Smooth muscle cell (in vitro differentiated cells): ENCODE measurements at regions not wholly inside any gene's neighbourhood (a gene's known extent, or its start where the extent isn't known, plus 50 kb on each side); places are given as distances from the start of the nearest gene placed in this dataset.

Source experiments
- DNase-seq: peaks from one replicate; lab custom pipeline; 2025; ENCODE audit not compliant: unreplicated experiment; lab: John Stamatoyannopoulos, UW
- H2AFZ ChIP-seq: fragments of 200-600 bp; sonication (generic); 2 replicates; pipeline ENCODE4 v1.6.0; 2016; ENCODE audit warnings: antibody characterized with exemption, low read depth, mild to moderate bottlenecking
- H3F3A ChIP-seq: fragments of 200-600 bp; sonication (generic); 2 replicates; pipeline ENCODE4 v1.6.0; 2017; ENCODE audit warnings: antibody characterized with exemption, low read depth
- H3K27ac ChIP-seq: fragments of 200-600 bp; sonication (generic); 2 replicates; pipeline ENCODE4 v1.5.1; 2016; ENCODE audit warnings: low read depth, mild to moderate bottlenecking
- H3K27me3 ChIP-seq: fragments of 200-600 bp; sonication (generic); 2 replicates; pipeline ENCODE4 v1.6.1; 2016; ENCODE audit warnings: low read depth, mild to moderate bottlenecking
- H3K36me3 ChIP-seq: fragments of 200-600 bp; sonication (generic); 2 replicates; pipeline ENCODE4 v1.5.1; 2016; ENCODE audit warnings: low read depth
- H3K4me1 ChIP-seq: fragments of 200-600 bp; sonication (generic); 2 replicates; pipeline ENCODE4 v1.5.1; 2016; ENCODE audit warnings: low read depth
- H3K4me2 ChIP-seq: fragments of 200-600 bp; sonication (generic); 2 replicates; pipeline ENCODE4 v1.6.0; 2016; ENCODE audit warnings: mild to moderate bottlenecking
- H3K4me3 ChIP-seq: fragments of 200-600 bp; sonication (generic); 2 replicates; pipeline ENCODE4 v1.5.1; 2016; ENCODE audit warnings: mild to moderate bottlenecking
- H3K79me2 ChIP-seq: fragments of 200-600 bp; sonication (generic); 2 replicates; pipeline ENCODE4 v1.6.0; 2016; ENCODE audit warnings: low read depth, mild to moderate bottlenecking
- H3K9ac ChIP-seq: fragments of 200-600 bp; sonication (generic); 2 replicates; pipeline ENCODE4 v1.6.0; 2016; ENCODE audit warnings: low read depth
- H3K9me3 ChIP-seq: fragments of 200-600 bp; sonication (generic); replicated peaks from 2 replicates; pipeline ENCODE4 v1.5.1; 2016; ENCODE audit warnings: low read depth
- H4K20me1 ChIP-seq: fragments of 200-600 bp; sonication (generic); 2 replicates; pipeline ENCODE4 v1.6.0; 2016; ENCODE audit warnings: low read depth
- WGBS: methylation state at CpG from one replicate; pipeline ENCODE4 v1.1.7; 2016; ENCODE audit warnings: low lambda C conversion rate; 5-methylcytosine and 5-hydroxymethylcytosine counted together
- TF ChIP-seq, protein P1 (sequence below): fragments of 200-600 bp; sonication (generic); IDR thresholded peaks from 2 replicates; pipeline ENCODE4 v1.5.1; 2017; ENCODE audit warnings: borderline replicate concordance, mild to moderate bottlenecking, antibody characterized with exemption; ENCODE audit not compliant: insufficient read depth, poor library complexity, severe bottlenecking

DNA sequence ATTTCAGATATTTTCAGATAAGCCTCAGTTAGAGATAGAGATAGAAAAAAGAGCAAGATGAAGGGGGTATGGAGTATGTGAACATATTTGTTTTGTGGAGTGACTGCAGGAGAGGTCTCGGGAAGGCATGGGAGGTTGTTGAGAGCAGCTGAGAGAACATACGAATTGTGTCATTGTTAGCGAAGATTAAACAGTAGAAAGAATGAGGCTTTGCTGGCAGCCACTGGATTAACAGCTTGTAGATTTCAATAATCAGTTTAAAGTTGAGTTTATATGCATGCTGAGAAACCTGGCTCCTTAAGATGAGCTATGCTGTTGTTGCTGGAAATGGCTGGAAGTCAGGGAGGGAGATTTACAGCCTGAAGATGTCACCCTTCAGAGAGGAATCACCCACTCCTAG is 100.9 kb upstream of the SORCS3 start:
- Histone ChIP-seq H3K27me3 (peaks cover 11% of the 10 kb centered on the region), H3K36me3 (no peaks in the 10 kb centered on the region), H3K4me1 (no peaks in the 10 kb centered on the region), H3K4me3 (no peak overlapping the region), H2AFZ (no peak overlapping the region), H3K4me2 (no peak overlapping the region), H3K9ac (no peak overlapping the region), H3K79me2 (no peaks in the 10 kb centered on the region), H3K27ac (no peak overlapping the region), H4K20me1 (no peaks in the 10 kb centered on the region), H3F3A (no peaks in the 10 kb centered on the region), H3K9me3 (no peaks in the 10 kb centered on the region)
- TF ChIP-seq, protein P1, sequence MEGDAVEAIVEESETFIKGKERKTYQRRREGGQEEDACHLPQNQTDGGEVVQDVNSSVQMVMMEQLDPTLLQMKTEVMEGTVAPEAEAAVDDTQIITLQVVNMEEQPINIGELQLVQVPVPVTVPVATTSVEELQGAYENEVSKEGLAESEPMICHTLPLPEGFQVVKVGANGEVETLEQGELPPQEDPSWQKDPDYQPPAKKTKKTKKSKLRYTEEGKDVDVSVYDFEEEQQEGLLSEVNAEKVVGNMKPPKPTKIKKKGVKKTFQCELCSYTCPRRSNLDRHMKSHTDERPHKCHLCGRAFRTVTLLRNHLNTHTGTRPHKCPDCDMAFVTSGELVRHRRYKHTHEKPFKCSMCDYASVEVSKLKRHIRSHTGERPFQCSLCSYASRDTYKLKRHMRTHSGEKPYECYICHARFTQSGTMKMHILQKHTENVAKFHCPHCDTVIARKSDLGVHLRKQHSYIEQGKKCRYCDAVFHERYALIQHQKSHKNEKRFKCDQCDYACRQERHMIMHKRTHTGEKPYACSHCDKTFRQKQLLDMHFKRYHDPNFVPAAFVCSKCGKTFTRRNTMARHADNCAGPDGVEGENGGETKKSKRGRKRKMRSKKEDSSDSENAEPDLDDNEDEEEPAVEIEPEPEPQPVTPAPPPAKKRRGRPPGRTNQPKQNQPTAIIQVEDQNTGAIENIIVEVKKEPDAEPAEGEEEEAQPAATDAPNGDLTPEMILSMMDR = no peak
- DNase-seq = no peak
- WGBS = 80% methylated on average over 3 of the region's 3 CpGs

GRCh38 chr10:104541820-104542219 is 99.3 kb upstream of the SORCS3 start:
- Histone ChIP-seq H3K27me3 (peaks cover 22% of the 10 kb centered on the region), H3K4me2 (no peak overlapping the region), H4K20me1 (no peaks in the 10 kb centered on the region), H3K27ac (no peak overlapping the region), H2AFZ (no peak overlapping the region), H3F3A (no peaks in the 10 kb centered on the region), H3K79me2 (no peaks in the 10 kb centered on the region), H3K9me3 (no peaks in the 10 kb centered on the region), H3K36me3 (no peaks in the 10 kb centered on the region), H3K4me1 (no peaks in the 10 kb centered on the region), H3K9ac (no peak overlapping the region), H3K4me3 (no peak overlapping the region)
- WGBS = 81% methylated on average over 4 of the region's 4 CpGs
- TF ChIP-seq, protein P1 = no peak
- no peak for DNase-seq

DNA sequence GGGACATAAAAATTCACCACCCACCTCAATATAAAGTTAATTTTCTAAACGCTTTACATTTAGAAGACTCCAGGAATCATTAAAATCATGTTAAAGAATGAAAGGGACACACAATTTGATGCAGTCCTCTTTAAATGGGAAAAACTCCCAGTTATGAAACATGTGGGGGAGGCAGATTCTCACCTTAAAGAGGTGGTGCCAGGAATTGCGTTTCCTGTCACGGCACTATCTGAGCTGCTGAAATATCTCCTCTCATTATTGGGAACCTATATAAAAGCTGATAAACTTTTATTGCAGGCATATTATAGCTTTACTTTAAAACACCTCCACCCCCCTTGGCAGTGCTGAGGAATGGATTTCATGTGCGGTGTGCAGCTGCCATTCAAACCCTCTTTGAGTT is 94.8 kb upstream of the SORCS3 start:
- H3K4me3 ChIP-seq = no peak overlapping the region
- no peak overlapping the region for H3K9ac ChIP-seq
- H4K20me1 ChIP-seq = no peaks in the 10 kb centered on the region
- no peaks in the 10 kb centered on the region for H3K4me1 ChIP-seq
- no peaks in the 10 kb centered on the region for H3F3A ChIP-seq
- H3K79me2 ChIP-seq = no peaks in the 10 kb centered on the region
- 91% methylated on average over 4 of the region's 4 CpGs for WGBS
- H3K27ac ChIP-seq = no peak overlapping the region
- H3K4me2 ChIP-seq = no peak overlapping the region
- peaks cover 22% of the 10 kb centered on the region for H3K27me3 ChIP-seq
- H3K36me3 ChIP-seq = no peaks in the 10 kb centered on the region
- H3K9me3 ChIP-seq = no peaks in the 10 kb centered on the region
- no peak overlapping the region for H2AFZ ChIP-seq
- no peak for DNase-seq
- TF ChIP-seq, protein P1 = no peak

GRCh38 chr10:104546756-104547155 is 94.3 kb upstream of the SORCS3 start:
- Histone ChIP-seq H3K4me1 (no peaks in the 10 kb centered on the region), H3K4me2 (no peak overlapping the region), H3K27ac (no peak overlapping the region), H3F3A (no peaks in the 10 kb centered on the region), H3K79me2 (no peaks in the 10 kb centered on the region), H3K9ac (no peak overlapping the region), H3K27me3 (peaks cover 22% of the 10 kb centered on the region), H3K36me3 (no peaks in the 10 kb centered on the region), H4K20me1 (no peaks in the 10 kb centered on the region), H3K4me3 (no peak overlapping the region), H3K9me3 (no peaks in the 10 kb centered on the region), H2AFZ (no peak overlapping the region)
- WGBS = 57% methylated on average over 3 of the region's 3 CpGs
- TF ChIP-seq, protein P1 = no peak
- no peak for DNase-seq
